ENCODE measurements at regions not wholly inside any gene's neighbourhood (a gene's known extent, or its start where the extent isn't known, plus 50 kb on each side); places are given as distances from the start of the nearest gene placed in this dataset.

- no peak for DNase-seq (ENCODE audit: low read depth)
- TF ChIP-seq CTCF (conservative IDR thresholded peaks at IDR 0.05; ENCODE audit: control insufficient read depth, insufficient read depth, low read depth, low read length): no peak
- no peak overlapping the region for H3K4me3 ChIP-seq (ENCODE audit: control insufficient read depth, low read depth, low read length)
These were observed 226.5 kb upstream of the GLRA1 start for GRCh38 chr5:152151113-152151512.

GRCh38 chr5:152147286-152147685 is 222.6 kb upstream of the GLRA1 start:
- no peak for TF ChIP-seq CTCF (conservative IDR thresholded peaks at IDR 0.05; ENCODE audit: control insufficient read depth, insufficient read depth, low read depth, low read length)
- no peak for DNase-seq (ENCODE audit: low read depth)
- H3K4me3 ChIP-seq (ENCODE audit: control insufficient read depth, low read depth, low read length): no peak overlapping the region

- H3K4me3 ChIP-seq (ENCODE audit: control insufficient read depth, low read depth, low read length): no peak overlapping the region
- no peak for TF ChIP-seq CTCF (conservative IDR thresholded peaks at IDR 0.05; ENCODE audit: control insufficient read depth, insufficient read depth, low read depth, low read length)
- DNase-seq (ENCODE audit: low read depth): no peak
These were observed 221.9 kb upstream of the GLRA1 start for GRCh38 chr5:152146566-152146965.

GRCh38 chr5:152144556-152144955 is 219.9 kb upstream of the GLRA1 start:
- no peak for DNase-seq (ENCODE audit: low read depth)
- H3K4me3 ChIP-seq (ENCODE audit: control insufficient read depth, low read depth, low read length): no peak overlapping the region
- TF ChIP-seq CTCF (conservative IDR thresholded peaks at IDR 0.05; ENCODE audit: control insufficient read depth, insufficient read depth, low read depth, low read length): no peak

GRCh38 chr5:152144030-152144429 is 219.4 kb upstream of the GLRA1 start:
- no peak for TF ChIP-seq CTCF (conservative IDR thresholded peaks at IDR 0.05; ENCODE audit: control insufficient read depth, insufficient read depth, low read depth, low read length)
- no peak for DNase-seq (ENCODE audit: low read depth)
- H3K4me3 ChIP-seq (ENCODE audit: control insufficient read depth, low read depth, low read length): no peak overlapping the region

GRCh38 chr5:152142840-152143469 is 218.3 kb upstream of the GLRA1 start:
- no peak overlapping the region for H3K4me3 ChIP-seq (ENCODE audit: control insufficient read depth, low read depth, low read length)
- DNase-seq (ENCODE audit: low read depth): peak; percentile 57
- TF ChIP-seq CTCF (conservative IDR thresholded peaks at IDR 0.05; ENCODE audit: control insufficient read depth, insufficient read depth, low read depth, low read length): peak; percentile 84

- TF ChIP-seq CTCF (conservative IDR thresholded peaks at IDR 0.05; ENCODE audit: control insufficient read depth, insufficient read depth, low read depth, low read length): no peak
- no peak overlapping the region for H3K4me3 ChIP-seq (ENCODE audit: control insufficient read depth, low read depth, low read length)
- no peak for DNase-seq (ENCODE audit: low read depth)
These were observed 215.7 kb upstream of the GLRA1 start for GRCh38 chr5:152140347-152140746.

All from fibroblast of mammary gland (primary cell).